H9 (cell line): ENCODE measurements at regions not wholly inside any gene's neighbourhood (a gene's known extent, or its start where the extent isn't known, plus 50 kb on each side); places are given as distances from the start of the nearest gene placed in this dataset.

Source experiments
- DNase-seq: peaks from one replicate; pipeline ENCODE4 v3.0.0-alpha.2; 2017
- H2AFZ ChIP-seq: one replicate; pipeline ENCODE4 v1.6.1; 2013; ENCODE audit warnings: mild to moderate bottlenecking, low read length, control low read depth, moderate library complexity
- H2AK5ac ChIP-seq: 2 replicates; pipeline ENCODE4 v1.6.1; 2013; ENCODE audit warnings: low read length, control low read depth, mixed read lengths; ENCODE audit not compliant: insufficient read length
- H2BK120ac ChIP-seq: one replicate; pipeline ENCODE4 v1.6.1; 2013; ENCODE audit warnings: low read depth, mild to moderate bottlenecking, low read length, control low read depth, inconsistent platforms; ENCODE audit not compliant: poor library complexity, severe bottlenecking
- H2BK12ac ChIP-seq: 2 replicates; pipeline ENCODE4 v1.6.1; 2013; ENCODE audit warnings: low read length, control low read depth, mixed read lengths, low read depth; ENCODE audit not compliant: insufficient read length
- H2BK15ac ChIP-seq: 2 replicates; pipeline ENCODE4 v1.6.1; 2013; ENCODE audit warnings: low read depth, low read length, control low read depth
- H2BK20ac ChIP-seq: one replicate; pipeline ENCODE4 v1.6.1; 2013; ENCODE audit warnings: low read depth, mild to moderate bottlenecking, low read length, control low read depth, inconsistent platforms; ENCODE audit not compliant: poor library complexity, severe bottlenecking
- H2BK5ac ChIP-seq: 2 replicates; pipeline ENCODE4 v1.6.1; 2013; ENCODE audit warnings: low read length, control low read depth, mixed read lengths; ENCODE audit not compliant: insufficient read length
- H3K14ac ChIP-seq: 2 replicates; pipeline ENCODE4 v1.6.1; 2013; ENCODE audit warnings: low read length, control low read depth; ENCODE audit not compliant: insufficient read depth
- H3K18ac ChIP-seq: 2 replicates; pipeline ENCODE4 v1.6.1; 2013; ENCODE audit warnings: low read depth, mild to moderate bottlenecking, mixed read lengths, low read length, control low read depth; ENCODE audit not compliant: insufficient read length
- H3K23ac ChIP-seq: 2 replicates; pipeline ENCODE4 v1.6.1; 2013; ENCODE audit warnings: low read length, control low read depth, mixed read lengths, low read depth; ENCODE audit not compliant: insufficient read length
- H3K23me2 ChIP-seq: 2 replicates; pipeline ENCODE4 v1.6.1; 2013; ENCODE audit warnings: low read depth, mild to moderate bottlenecking, mixed read lengths, low read length, control low read depth; ENCODE audit not compliant: insufficient read length, poor library complexity, severe bottlenecking
- H3K27ac ChIP-seq: 2 replicates; pipeline ENCODE4 v1.5.1; 2013; ENCODE audit warnings: low read length, control low read depth, mixed read lengths, low read depth; ENCODE audit not compliant: insufficient read length
- H3K27me3 ChIP-seq: 2 replicates; pipeline ENCODE4 v1.6.1; 2013; ENCODE audit warnings: low read length, control low read depth, inconsistent platforms; ENCODE audit not compliant: insufficient read depth
- H3K4ac ChIP-seq: 2 replicates; pipeline ENCODE4 v1.6.1; 2013; ENCODE audit warnings: low read depth, mild to moderate bottlenecking, control low read depth, inconsistent platforms, low read length, moderate library complexity
- H3K4me1 ChIP-seq: 2 replicates; pipeline ENCODE4 v1.6.1; 2013; ENCODE audit warnings: low read length, control low read depth, inconsistent platforms; ENCODE audit not compliant: insufficient read depth
- H3K4me2 ChIP-seq: 2 replicates; pipeline ENCODE4 v1.6.1; 2013; ENCODE audit warnings: low read length, control low read depth, mixed read lengths; ENCODE audit not compliant: insufficient read length, insufficient read depth
- H3K56ac ChIP-seq: 2 replicates; pipeline ENCODE4 v1.6.1; 2013; ENCODE audit warnings: low read depth, mild to moderate bottlenecking, mixed read lengths, low read length, control low read depth; ENCODE audit not compliant: insufficient read length
- H3K79me1 ChIP-seq: 2 replicates; pipeline ENCODE4 v1.6.1; 2013; ENCODE audit warnings: low read depth, mild to moderate bottlenecking, moderate library complexity, low read length, control low read depth, inconsistent platforms; ENCODE audit not compliant: insufficient read depth, poor library complexity, severe bottlenecking
- H3K79me2 ChIP-seq: 2 replicates; pipeline ENCODE4 v1.6.1; 2013; ENCODE audit warnings: low read length, control low read depth, inconsistent platforms; ENCODE audit not compliant: insufficient read depth
- H3K9ac ChIP-seq: 2 replicates; pipeline ENCODE4 v1.6.1; 2013; ENCODE audit warnings: low read length, control low read depth, mixed read lengths; ENCODE audit not compliant: insufficient read length; ENCODE audit errors: extremely low read depth
- H3K9me3 ChIP-seq: one replicate; pipeline ENCODE4 v1.6.1; 2013; ENCODE audit warnings: low read depth, low read length, inconsistent platforms; ENCODE audit not compliant: control insufficient read depth
- H3T11ph ChIP-seq: one replicate; pipeline ENCODE4 v1.6.1; 2013; ENCODE audit warnings: mild to moderate bottlenecking, low read length, control low read depth, inconsistent platforms
- H4K20me1 ChIP-seq: one replicate; pipeline ENCODE4 v1.6.1; 2013; ENCODE audit not compliant: control insufficient read depth, insufficient read length, insufficient read depth
- H4K5ac ChIP-seq: 2 replicates; pipeline ENCODE4 v1.6.1; 2013; ENCODE audit warnings: low read depth, mild to moderate bottlenecking, mixed read lengths, low read length, control low read depth; ENCODE audit not compliant: insufficient read length
- H4K8ac ChIP-seq: replicated peaks from 2 replicates; pipeline ENCODE4 v1.6.1; 2013; ENCODE audit warnings: low read length, control low read depth, mixed read lengths, low read depth; ENCODE audit not compliant: insufficient read length
- H4K91ac ChIP-seq: 2 replicates; pipeline ENCODE4 v1.6.1; 2013; ENCODE audit warnings: low read depth, mild to moderate bottlenecking, moderate library complexity, mixed read lengths, low read length, control low read depth; ENCODE audit not compliant: insufficient read length
- H3K27ac Mint-ChIP-seq, 3 experiments: 2 replicates in 2 of 3; 3 replicates in 1 of 3; pipeline ENCODE4 v1.8.0; 2020 to 2021; ENCODE audit warnings: mixed read lengths in 3 of 3, mild to moderate bottlenecking in 1 of 3, moderate library complexity in 1 of 3
- H3K27me3 Mint-ChIP-seq: 2 replicates; pipeline ENCODE4 v1.8.0; 2021; ENCODE audit warnings: low read depth, mild to moderate bottlenecking, moderate library complexity, mixed read lengths
- H3K36me3 Mint-ChIP-seq, 3 experiments: 2 replicates in 2 of 3; 3 replicates in 1 of 3; pipeline ENCODE4 v1.8.0; 2020 to 2021; ENCODE audit warnings: low read depth in 3 of 3, mixed read lengths in 3 of 3; ENCODE audit not compliant: insufficient read depth in 1 of 3
- H3K4me1 Mint-ChIP-seq, 2 experiments: 2 replicates each; pipeline ENCODE4 v1.8.0; 2020; ENCODE audit warnings: mixed read lengths in 2 of 2
- H3K4me3 Mint-ChIP-seq, 2 experiments: 2 replicates in 1 of 2; 3 replicates in 1 of 2; pipeline ENCODE4 v1.8.0; 2020 to 2021; ENCODE audit warnings: mild to moderate bottlenecking in 2 of 2, mixed read lengths in 2 of 2, moderate library complexity in 1 of 2
- H3K9me3 Mint-ChIP-seq, 2 experiments: 2 replicates in 1 of 2; 3 replicates in 1 of 2; pipeline ENCODE4 v1.8.0; 2020; ENCODE audit warnings: mild to moderate bottlenecking in 2 of 2, mixed read lengths in 2 of 2, moderate library complexity in 1 of 2
- WGBS: extraction: QIAGEN DNeasy Blood & Tissue Kit; methylation state at CpG from one replicate; pipeline ENCODE4 v1.1.7; 2013; ENCODE audit warnings: missing lambda C conversion rate, low lambda C conversion rate, mixed read lengths; ENCODE audit not compliant: insufficient read length; ENCODE audit errors: extremely low coverage; 5-methylcytosine and 5-hydroxymethylcytosine counted together
- TF ChIP-seq, protein P1 (sequence below): fragments of 200-600 bp; sonication (generic); conservative IDR thresholded peaks from 3 replicates; pipeline ENCODE4 v1.8.0; 2021; ENCODE audit warnings: antibody characterized with exemption, mild to moderate bottlenecking

DNA sequence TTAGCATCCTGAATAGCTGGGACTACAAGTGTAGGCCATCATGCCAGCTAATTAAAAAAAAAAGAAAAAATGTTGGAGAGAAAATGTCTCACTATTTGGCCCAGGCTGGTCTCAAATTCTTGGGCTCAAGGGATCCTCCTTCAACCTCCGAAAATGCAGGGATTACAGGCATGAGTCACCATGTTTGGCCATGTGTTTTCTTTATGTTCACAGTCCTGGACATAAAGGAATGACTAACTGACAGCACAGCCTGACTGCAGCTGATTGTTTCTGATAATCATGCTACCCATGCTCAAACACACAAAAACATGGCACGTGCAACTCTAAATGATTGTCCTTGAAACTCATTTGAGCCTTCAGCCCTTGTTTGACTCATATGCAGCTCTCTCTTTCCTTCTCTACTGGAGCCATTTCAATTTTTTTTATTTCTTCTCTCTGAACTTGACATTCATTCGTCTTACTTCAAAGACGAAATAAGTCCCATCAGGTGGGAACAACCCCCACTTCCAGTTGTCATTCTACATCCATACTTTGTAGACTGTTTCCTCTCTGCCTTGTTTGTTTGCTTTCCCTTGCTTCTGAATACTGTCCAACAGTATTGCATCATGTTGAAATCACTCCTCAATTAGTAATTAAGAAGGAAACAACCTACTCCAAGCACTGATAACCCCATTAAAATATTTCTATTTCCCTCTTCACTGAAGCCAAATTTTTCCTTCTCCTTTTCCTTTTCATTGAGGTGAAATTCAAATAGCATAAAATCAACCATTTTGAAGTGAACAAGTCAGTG lies 413.0 kb downstream of the BMP2 start:
- H4K20me1 ChIP-seq, result no peaks in the 10 kb centered on the region
- no peak overlapping the region for H3K27ac Mint-ChIP-seq
- no peak overlapping the region for H3T11ph ChIP-seq
- no peak overlapping the region for H4K5ac ChIP-seq
- peaks cover 24 to 26% of the 10 kb centered on the region in 2 experiments for H3K9me3 Mint-ChIP-seq
- no peak overlapping the region for H3K4ac ChIP-seq
- no peak overlapping the region for H4K91ac ChIP-seq
- H3K18ac ChIP-seq, result no peak overlapping the region
- no peak overlapping the region for H2AFZ ChIP-seq
- no peak overlapping the region for H2AK5ac ChIP-seq
- no peak overlapping the region for H2BK12ac ChIP-seq
- H3K4me3 Mint-ChIP-seq, result no peak overlapping the region
- no peak overlapping the region for H3K14ac ChIP-seq
- H3K79me2 ChIP-seq, result no peaks in the 10 kb centered on the region
- H2BK15ac ChIP-seq, result no peak overlapping the region
- no peaks in the 10 kb centered on the region for H3K4me1 ChIP-seq
- H4K8ac ChIP-seq, result no peak overlapping the region
- H3K27me3 ChIP-seq, result no peaks in the 10 kb centered on the region
- no peak overlapping the region for H3K23ac ChIP-seq
- H3K4me2 ChIP-seq, result no peak overlapping the region
- no CpG with 5 or more reads among the region's 4 CpGs for WGBS
- H2BK120ac ChIP-seq, result no peak overlapping the region
- no peak overlapping the region for H2BK20ac ChIP-seq
- H3K23me2 ChIP-seq, result no peaks in the 10 kb centered on the region
- no peak overlapping the region for H2BK5ac ChIP-seq
- H3K79me1 ChIP-seq, result no peaks in the 10 kb centered on the region
- H3K9ac ChIP-seq, result no peak overlapping the region
- no peaks in the 10 kb centered on the region for H3K9me3 ChIP-seq
- H3K56ac ChIP-seq, result no peak overlapping the region
- H3K4me1 Mint-ChIP-seq, result peaks cover 0 to 4% of the 10 kb centered on the region in 2 experiments; a peak in 1 of 4 replicates
- peaks cover 6 to 15% (median 7%) of the 10 kb centered on the region in 3 experiments; a peak in 6 of 7 replicates for H3K36me3 Mint-ChIP-seq
- H3K27ac ChIP-seq, result no peak overlapping the region
- no peak for DNase-seq
- no peaks in the 10 kb centered on the region for H3K27me3 Mint-ChIP-seq
- TF ChIP-seq, protein P1, sequence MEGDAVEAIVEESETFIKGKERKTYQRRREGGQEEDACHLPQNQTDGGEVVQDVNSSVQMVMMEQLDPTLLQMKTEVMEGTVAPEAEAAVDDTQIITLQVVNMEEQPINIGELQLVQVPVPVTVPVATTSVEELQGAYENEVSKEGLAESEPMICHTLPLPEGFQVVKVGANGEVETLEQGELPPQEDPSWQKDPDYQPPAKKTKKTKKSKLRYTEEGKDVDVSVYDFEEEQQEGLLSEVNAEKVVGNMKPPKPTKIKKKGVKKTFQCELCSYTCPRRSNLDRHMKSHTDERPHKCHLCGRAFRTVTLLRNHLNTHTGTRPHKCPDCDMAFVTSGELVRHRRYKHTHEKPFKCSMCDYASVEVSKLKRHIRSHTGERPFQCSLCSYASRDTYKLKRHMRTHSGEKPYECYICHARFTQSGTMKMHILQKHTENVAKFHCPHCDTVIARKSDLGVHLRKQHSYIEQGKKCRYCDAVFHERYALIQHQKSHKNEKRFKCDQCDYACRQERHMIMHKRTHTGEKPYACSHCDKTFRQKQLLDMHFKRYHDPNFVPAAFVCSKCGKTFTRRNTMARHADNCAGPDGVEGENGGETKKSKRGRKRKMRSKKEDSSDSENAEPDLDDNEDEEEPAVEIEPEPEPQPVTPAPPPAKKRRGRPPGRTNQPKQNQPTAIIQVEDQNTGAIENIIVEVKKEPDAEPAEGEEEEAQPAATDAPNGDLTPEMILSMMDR, result no peak
